GM19240 (cell line): ENCODE measurements at regions not wholly inside any gene's neighbourhood (a gene's known extent, or its start where the extent isn't known, plus 50 kb on each side); places are given as distances from the start of the nearest gene placed in this dataset.

Experiments used
- DNase-seq: peaks from one replicate; pipeline ENCODE4 v3.0.0; 2011; ENCODE audit warnings: low spot score; ENCODE audit not compliant: insufficient read length

- no peak for DNase-seq
Observed at GRCh38 chr16:73483934-73484711, 436.2 kb upstream of the ZFHX3 start.

GRCh38 chr16:73483076-73483791 lies 435.3 kb upstream of the ZFHX3 start:
- no peak for DNase-seq

GRCh38 chr16:73482310-73482709 lies 434.4 kb upstream of the ZFHX3 start:
- no peak for DNase-seq

GRCh38 chr16:73480381-73480780 lies 432.5 kb upstream of the ZFHX3 start:
- no peak for DNase-seq

- DNase-seq = no peak
Observed at GRCh38 chr16:73473713-73474112, 425.8 kb upstream of the ZFHX3 start.

- no peak for DNase-seq
Observed at GRCh38 chr16:73464834-73465233, 416.9 kb upstream of the ZFHX3 start.

GRCh38 chr16:73459586-73459985 lies 411.7 kb upstream of the ZFHX3 start:
- DNase-seq = no peak

GRCh38 chr16:73457851-73458250 lies 409.9 kb upstream of the ZFHX3 start:
- DNase-seq = no peak

GRCh38 chr16:73448970-73449369 lies 401.0 kb upstream of the ZFHX3 start:
- no peak for DNase-seq

GRCh38 chr16:73447846-73448245 lies 399.9 kb upstream of the ZFHX3 start:
- DNase-seq = no peak

- DNase-seq = no peak
Observed at GRCh38 chr16:73434621-73435020, 386.7 kb upstream of the ZFHX3 start.

- no peak for DNase-seq
Observed at GRCh38 chr16:73433731-73434307, 385.9 kb upstream of the ZFHX3 start.

GRCh38 chr16:73432850-73433730 lies 385.2 kb upstream of the ZFHX3 start:
- no peak for DNase-seq

- DNase-seq = no peak
Observed at GRCh38 chr16:73430138-73430537, 382.2 kb upstream of the ZFHX3 start.

- no peak for DNase-seq
Observed at GRCh38 chr16:73428121-73428520, 380.2 kb upstream of the ZFHX3 start.

GRCh38 chr16:73427164-73427563 lies 379.2 kb upstream of the ZFHX3 start:
- DNase-seq = no peak

- DNase-seq = no peak
Observed at GRCh38 chr16:73426433-73427160, 378.7 kb upstream of the ZFHX3 start.

GRCh38 chr16:73420676-73421075 lies 372.7 kb upstream of the ZFHX3 start:
- no peak for DNase-seq

- DNase-seq = no peak
Observed at GRCh38 chr16:73420244-73420643, 372.3 kb upstream of the ZFHX3 start.

- DNase-seq = no peak
Observed at GRCh38 chr16:73418691-73419090, 370.8 kb upstream of the ZFHX3 start.

- no peak for DNase-seq
Observed at GRCh38 chr16:73418051-73418450, 370.1 kb upstream of the ZFHX3 start.
